Stimulated activated CD8-positive, alpha-beta memory T cell treated with anti-CD3 and anti-CD28 coated beads, Interleukin-2, amount 100 ng/mL, for 48 hours (primary cell): ENCODE measurements at regions not wholly inside any gene's neighbourhood (a gene's known extent, or its start where the extent isn't known, plus 50 kb on each side); places are given as distances from the start of the nearest gene placed in this dataset.

ENCODE experiments used
- DNase-seq, 2 donors: peaks; one replicate each; pipeline ENCODE4 v3.0.0-alpha.2; 2020; ENCODE audit warnings: low read depth in 2 of 2

- no peak for DNase-seq
These were observed 495.7 kb downstream of the TLE1 start for GRCh38 chr9:81193362-81194339.

GRCh38 chr9:81191222-81191621 lies 498.1 kb downstream of the TLE1 start:
- DNase-seq, result no peak

- DNase-seq, result no peak
These were observed 498.7 kb downstream of the TLE1 start for GRCh38 chr9:81190659-81191058.

- DNase-seq, result no peak
These were observed 505.6 kb downstream of the TLE1 start for GRCh38 chr9:81183761-81184160.

- DNase-seq, result no peak
These were observed 506.9 kb downstream of the TLE1 start for GRCh38 chr9:81182431-81182830.

- DNase-seq, result no peak
These were observed 515.3 kb downstream of the TLE1 start for GRCh38 chr9:81174023-81174422.

- no peak for DNase-seq
These were observed 517.7 kb downstream of the TLE1 start for GRCh38 chr9:81171689-81172088.

DNA sequence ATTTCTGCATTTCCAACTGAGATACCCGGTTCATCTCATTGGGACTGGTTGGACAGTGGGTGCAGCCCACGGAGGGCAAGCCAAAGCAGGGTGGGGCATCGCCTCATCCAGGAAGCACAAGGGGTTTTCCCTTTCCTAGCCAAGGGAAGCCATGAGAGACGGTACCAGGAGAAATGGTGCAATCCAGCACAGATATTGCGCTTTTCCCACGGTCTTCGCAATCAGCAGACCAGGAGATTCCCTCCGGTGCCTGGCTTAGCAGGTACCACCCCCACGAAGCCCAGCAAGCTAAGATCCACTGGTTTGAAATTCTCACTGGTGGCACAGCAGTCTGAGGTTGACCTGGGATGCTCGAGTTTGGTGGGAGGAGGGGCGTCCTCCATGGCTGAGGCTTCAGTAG lies 527.0 kb downstream of the TLE1 start:
- DNase-seq, result no peak

GRCh38 chr9:81156381-81156780 lies 533.0 kb downstream of the TLE1 start:
- DNase-seq, result no peak

- no peak for DNase-seq
These were observed 539.2 kb downstream of the TLE1 start for GRCh38 chr9:81150016-81150625.

GRCh38 chr9:81146684-81147337 lies 542.5 kb downstream of the TLE1 start:
- DNase-seq, result no peak

- DNase-seq, result no peak
These were observed 543.1 kb downstream of the TLE1 start for GRCh38 chr9:81146241-81146640.

- DNase-seq, result no peak
These were observed 543.9 kb downstream of the TLE1 start for GRCh38 chr9:81145331-81145963.

DNA sequence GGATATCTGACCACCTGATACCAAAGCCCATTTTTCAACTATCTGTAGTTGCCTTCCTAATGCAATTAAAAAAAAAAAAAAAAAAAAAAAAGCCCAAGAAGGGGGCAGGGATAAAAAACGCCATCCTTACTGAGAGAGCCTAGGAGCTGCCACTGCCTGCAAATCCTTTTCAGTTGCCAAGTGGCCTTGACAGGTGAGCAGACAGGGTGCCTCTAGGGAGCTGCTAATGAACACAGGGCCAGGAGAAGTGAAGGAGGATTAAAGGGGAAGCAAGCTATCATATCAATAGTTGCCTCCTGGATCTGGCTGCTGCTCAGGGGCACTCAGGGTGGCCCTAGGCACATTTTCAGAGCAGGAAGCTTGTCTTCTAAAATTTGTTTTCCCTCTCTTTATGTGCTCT lies 547.4 kb downstream of the TLE1 start:
- DNase-seq, result no peak

DNA sequence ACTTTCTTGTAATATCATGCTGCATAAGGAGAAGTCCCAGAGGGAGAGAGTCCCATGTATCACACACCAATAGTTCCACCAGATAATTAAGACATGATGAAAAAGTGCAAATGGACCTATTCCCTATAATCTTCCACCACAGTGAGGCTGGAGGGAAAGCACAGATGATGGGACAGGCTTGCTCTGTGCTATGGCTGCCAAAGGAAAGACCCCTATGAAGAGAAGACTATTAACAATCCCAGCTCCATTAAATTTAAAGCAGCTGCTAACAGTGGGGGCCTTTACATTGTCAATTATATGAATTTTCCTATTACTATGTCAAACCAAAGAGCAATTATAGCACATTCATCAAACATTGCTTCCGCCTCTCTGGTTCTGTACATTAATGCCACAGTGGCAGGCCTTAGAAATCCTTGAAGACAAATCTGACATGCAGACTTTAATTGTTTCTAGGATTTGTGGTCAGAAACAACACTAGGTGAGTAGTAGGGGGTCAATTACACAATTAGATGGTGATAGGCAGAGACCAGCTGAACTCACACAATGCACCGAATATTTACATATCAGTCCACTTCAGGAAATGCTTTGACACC lies 551.3 kb downstream of the TLE1 start:
- DNase-seq, result no peak

GRCh38 chr9:81132796-81133195 lies 556.6 kb downstream of the TLE1 start:
- DNase-seq, result no peak

- DNase-seq, result no peak
These were observed 557.0 kb downstream of the TLE1 start for GRCh38 chr9:81132318-81132717.

DNA sequence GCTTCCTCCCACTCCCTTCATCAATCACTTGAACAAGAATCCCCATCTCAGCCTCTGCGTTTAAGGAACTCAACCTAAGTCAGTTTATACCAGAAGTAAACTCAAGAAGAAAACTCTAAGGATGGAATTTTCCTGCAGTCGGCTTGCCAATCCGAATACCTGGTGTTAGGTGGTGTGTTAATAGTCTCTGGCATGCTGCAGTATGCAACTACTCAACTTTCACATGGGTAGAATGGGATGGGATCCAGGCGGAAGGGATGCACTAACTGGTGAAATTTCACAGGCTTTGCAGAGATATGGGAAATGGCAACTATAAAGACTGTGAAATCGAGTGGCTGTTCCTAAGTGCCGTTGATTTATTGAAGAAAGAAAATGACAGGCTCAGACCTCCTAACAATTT lies 560.6 kb downstream of the TLE1 start:
- no peak for DNase-seq

- no peak for DNase-seq
These were observed 563.8 kb downstream of the TLE1 start for GRCh38 chr9:81125446-81126092.

DNA sequence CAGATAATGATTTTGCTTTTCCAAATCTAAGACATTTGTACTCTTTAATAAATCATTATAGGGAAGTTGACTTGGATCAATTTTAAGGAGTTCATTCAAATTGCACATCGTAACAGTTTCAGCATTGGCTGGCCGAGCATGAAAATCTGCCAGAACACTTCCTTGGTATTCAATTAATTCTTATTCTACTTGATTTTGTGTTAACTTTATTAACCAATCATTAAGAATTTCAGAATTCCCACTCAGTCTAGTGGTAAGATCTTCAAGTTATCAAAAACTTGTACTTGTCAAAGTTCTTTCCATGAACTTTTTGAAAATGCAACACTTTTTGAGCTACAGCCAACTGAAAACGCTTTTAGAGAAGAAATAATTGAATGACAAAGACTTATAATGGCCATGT lies 565.8 kb downstream of the TLE1 start:
- no peak for DNase-seq

DNA sequence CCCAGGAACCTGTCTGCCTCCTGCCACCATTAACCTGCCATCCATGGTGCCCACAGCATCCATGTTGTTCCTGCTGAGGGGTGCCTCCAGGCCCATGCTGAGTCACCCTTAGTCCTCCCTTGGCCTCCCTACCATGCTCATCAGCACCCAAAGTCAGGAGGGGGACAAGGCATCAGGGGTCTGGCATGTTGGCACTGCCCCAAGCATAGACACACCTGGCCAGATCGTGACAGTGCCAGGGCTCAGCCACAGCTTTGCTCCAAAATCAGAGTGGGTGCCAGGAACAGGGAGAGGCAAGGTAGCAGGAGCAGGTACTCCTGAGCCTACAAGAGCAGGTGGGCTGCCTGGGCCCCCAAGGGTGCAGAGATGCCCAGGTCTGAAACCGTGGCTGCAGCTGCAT lies 566.6 kb downstream of the TLE1 start:
- DNase-seq, result no peak
